ENCODE measurements at regions not wholly inside any gene's neighbourhood (a gene's known extent, or its start where the extent isn't known, plus 50 kb on each side); places are given as distances from the start of the nearest gene placed in this dataset.
"Not testable (repeated sequence)": the region's sequence is repeated elsewhere in the genome, so short reads cannot be mapped to it uniquely, and the experiment has no call there.

- not testable (repeated sequence) for TF ChIP-seq CTCF (conservative IDR thresholded peaks at IDR 0.05 in 1 of 2, IDR thresholded peaks at IDR 0.05 in 1 of 2; ENCODE audit: low read depth in 1 of 2, low read length in 2 of 2); EZH2 (IDR thresholded peaks at IDR 0.05; ENCODE audit: low read length, missing control alignments)
These were observed 111.4 kb downstream of the CCDC74A start for GRCh38 chr2:131639001-131639620.

Data from fibroblast of lung (primary cell).